AG20443 (cell line): ENCODE measurements at regions not wholly inside any gene's neighbourhood (a gene's known extent, or its start where the extent isn't known, plus 50 kb on each side); places are given as distances from the start of the nearest gene placed in this dataset.
A peak's percentile ranks its signal among the peaks of the same experiment; 100 is the strongest.
"Not testable (repeated sequence)": the region's sequence is repeated elsewhere in the genome, so short reads cannot be mapped to it uniquely, and the experiment has no call there.

Experiments
- DNase-seq: peaks from one replicate; pipeline ENCODE4 v3.0.0; 2012; ENCODE audit warnings: low spot score, mixed read lengths

DNA sequence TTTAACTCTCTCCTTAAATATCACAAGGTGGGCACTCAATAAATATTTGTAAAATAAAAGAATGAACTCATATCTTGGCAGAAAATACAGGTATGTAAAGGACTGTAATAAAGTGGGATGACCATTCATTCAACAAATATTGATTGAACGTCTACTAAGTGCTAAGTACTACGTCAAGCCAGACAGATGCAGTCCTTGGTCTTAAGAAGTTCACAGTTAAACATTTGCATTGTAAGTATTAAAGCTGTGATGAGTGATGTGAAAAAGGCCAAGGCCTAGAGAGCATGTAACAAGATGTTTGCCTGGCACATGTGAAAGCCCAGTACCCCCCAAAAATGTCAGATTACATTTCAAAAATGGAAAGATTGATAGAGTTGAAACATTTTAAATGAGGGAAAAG is 130.1 kb upstream of the TMEM170B start:
- no peak for DNase-seq

DNA sequence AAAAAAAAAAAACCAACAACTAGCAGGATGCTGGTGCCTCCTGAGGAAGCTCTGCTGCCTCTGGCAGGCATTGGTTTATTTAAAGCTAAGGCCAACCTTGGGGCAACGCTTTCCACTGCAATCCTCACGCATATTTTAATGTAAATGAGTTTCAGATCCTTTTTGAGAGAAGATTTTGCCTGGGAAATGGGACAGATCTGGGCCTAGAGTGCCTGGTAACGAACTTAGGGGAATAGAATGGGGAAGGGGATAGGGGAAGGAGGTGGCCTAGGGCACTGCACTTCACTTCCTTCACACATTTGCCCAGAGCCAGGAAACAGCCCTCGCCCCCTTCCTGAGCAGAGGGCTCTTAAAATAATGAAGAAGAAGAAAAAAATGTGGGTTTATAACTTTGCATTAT is 132.7 kb upstream of the TMEM170B start:
- no peak for DNase-seq

DNA sequence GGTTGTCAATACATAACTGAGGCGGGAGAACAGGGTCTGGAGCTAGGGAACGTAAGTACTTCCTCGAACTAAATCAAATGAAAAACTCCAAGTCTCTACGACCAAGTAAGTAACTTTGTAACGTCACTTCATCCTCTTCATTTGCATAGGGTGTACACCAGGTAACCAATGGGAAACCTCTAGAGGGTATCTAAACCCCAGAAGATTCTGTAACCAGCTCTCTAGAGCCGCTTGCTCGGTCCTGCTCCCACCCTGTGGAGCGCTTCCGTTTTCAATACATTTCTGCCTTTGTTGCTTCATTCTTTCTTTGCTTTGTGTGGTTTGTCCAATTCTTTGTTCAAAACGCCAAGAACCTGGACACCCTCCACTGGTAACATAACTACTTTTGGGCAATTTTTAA is 133.5 kb upstream of the TMEM170B start:
- no peak for DNase-seq

DNA sequence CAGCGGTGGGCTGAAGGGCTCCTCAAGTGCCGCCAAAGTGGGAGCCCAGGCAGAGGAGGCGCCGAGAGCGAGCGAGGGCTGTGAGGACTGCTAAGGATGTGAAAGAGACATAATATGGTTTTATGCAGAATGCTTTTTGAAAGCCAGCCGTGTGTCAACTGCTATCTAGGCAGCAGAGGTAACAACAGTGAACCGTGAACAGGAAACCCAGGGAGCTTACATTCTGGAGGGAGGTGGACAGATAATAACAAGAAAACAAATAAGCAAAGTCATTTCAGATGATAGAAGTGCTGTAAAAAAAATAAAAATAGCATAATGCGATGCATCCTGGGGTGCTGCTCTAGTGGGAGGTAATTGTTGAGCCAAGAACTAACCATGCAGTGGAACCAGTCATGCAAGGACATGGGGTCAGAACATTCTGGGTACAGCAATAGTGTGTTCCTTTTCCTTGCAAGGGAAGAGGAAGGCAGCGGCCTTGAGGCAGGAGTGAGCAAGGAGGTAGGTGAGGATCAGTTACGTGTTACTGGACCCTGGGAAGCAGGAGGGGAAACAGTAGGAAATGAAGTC is 134.4 kb upstream of the TMEM170B start:
- no peak for DNase-seq

DNA sequence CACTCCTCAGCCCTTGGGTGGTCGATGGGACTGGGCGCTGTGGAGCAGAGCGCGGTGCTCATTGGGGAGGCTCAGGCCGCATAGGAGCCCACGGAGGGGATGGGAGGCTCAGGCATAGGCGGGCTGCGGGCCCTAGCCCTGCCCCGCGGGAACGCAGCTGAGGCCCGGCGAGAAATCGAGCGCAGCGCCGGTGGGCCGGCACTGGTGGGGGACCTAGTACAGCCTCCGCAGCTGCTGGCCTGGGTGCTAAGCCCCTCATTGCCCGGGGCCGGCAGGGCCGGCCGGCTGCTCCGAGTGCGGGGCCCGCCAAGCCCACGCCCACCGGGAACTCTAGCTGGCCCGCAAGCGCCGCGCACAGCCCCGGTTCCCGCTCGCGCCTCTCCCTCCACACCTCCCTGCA is 135.0 kb upstream of the TMEM170B start:
- DNase-seq: not testable (repeated sequence)

DNA sequence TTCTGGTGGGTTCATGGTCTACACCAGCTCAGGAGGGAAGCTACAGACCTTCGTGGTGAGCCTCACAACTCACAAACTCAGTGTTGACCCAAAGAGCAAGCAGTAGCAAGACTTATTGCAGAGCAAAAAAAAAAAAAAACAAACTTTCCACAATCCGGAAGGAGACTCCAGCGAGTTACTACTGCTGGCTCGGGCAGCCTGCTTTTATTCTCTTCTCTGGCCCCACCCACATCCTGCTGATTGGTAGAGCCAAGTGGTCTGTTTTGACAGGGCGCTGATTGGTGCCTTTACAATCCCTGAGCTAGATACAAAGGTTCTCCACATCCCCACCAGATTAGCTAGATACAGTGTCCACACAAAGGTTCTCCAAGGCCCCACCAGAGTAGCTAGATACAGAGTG is 135.6 kb upstream of the TMEM170B start:
- DNase-seq: not testable (repeated sequence)

DNA sequence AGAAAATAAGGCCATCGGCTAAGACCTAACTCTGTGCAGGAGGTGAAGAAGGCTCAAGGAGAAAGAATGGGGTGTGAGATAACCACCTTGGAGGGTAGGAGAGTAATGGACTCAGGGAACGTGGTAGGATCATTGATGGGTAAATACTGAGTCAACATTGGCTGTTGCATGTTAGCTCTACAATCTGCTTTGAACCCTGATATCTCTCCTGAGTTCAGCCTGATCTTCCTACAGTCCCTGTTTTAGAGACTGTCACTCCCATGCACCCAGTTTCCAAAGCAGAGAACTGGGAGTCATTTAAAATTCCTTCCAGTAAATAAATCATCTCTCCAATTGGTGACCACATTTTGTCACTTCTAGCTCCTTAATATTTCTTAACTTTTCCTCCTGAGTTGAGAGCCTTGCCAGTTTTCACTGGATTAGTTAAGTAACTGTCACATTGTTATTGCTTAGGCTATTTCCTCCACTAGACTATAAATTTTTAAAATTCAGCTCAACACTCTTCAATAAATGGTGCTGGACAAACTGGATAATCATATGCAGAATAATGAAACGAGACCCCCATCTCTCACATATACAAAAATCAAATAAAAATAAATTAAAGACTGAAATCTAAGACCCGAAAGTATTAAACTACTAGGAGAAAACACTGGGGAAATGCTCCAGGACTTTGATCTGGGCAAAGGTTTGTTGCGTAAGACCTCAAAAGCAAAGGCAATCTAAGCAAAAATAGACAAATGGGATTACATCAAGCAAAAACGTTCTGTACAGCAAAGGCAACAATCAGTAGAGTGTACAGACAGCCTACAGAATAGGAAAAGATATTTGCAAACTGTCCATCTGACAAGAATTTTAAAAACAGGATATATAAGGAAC is 138.9 kb upstream of the TMEM170B start:
- DNase-seq: no peak

DNA sequence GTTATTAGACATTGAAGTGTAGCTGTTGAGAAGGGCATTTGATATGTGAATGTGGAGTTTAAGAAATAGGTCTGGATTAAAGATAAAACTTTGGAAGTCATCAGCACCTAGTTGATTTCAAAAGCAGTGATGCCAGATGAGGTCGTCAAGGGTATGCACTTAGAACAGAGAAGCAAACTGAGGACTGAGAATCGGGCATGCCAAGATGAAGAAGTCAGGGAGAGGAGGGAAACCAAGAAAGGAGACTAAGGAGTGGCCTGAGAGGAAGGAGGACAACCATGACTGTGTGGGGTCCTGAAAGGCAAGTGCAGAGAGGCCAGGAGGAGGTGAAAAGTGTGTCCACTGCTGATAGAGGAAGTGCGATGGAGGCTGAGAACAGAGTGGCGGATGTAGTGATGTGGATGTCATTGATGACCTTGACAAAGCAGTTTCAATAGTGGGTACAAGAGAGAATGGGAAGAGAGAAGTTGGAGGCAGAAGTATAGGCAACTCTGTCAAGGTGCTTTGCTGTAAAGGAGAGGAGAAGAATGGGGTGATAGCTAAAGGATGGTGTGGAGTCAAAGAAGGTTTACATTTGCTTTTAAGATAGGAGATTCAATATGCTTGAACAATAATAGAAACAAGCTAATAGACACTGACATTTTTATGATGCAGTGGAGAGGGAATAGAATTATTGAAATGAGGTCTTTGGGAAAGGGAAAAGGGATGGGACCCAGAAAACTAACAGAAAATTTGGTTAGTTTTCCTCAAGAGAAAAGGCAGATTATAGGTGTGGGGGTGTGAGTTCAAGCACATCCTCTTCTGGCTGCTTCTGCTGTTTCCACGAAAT is 139.7 kb upstream of the TMEM170B start:
- no peak for DNase-seq

DNA sequence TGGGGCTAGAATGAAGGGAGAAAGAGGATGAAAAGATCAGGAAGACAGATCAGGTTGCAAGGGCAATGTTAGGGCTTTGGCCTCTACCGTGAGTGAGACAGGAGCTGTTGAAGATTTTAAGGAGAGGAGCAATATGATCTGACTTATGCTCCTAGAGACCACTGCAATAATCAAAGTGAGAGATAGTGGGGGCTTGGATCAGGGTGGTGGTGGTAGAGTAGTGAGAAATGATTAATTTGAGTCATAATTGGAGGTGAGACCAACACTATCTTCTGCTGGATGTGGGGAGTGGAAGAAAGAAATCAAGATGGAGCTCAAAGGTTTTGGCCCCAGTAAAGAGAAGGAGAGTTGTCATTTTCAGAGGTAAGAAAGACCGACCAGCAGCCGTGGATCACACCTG is 140.7 kb upstream of the TMEM170B start:
- DNase-seq: no peak

DNA sequence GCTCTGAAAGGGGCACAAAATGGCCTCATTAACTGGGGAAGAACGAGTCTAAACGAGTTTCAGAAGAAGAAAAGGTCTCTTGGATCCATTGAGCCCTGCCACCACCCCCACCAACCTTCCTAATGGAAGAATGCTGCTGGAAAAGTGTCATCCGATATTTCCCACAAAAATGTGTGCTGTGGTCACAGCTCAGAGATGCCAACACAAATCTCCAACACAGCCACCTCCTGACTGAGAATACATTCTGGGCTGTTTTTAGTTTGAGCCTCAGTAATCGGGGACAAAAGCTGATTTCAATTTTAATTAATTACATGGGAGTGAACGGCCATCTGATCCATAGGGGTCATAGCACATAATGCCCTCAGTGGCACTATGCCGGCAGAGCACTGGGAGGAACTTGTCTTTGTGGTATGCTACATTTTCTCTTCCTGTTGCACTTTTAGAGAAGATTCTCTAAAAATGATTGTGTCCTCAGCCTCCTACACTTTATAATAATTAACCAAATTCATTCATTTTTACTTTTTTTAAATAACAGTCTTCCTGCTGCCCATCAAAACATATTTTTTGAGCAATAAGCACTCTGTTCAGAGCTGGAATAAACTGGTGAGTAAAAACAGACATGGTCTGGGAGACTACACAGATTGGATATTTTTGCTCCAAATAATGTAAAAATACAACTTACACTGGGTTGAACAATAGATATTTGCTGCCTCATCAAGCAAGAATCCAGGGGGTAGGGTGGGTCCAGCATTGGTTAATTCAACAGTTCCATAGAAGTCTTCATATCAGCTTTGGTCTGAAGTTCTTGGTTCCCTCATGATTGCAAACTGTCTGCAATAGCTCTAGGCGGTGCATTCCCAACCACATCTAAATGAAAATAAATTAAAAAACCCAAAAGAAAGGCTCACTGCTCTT is 143.6 kb upstream of the TMEM170B start:
- peak; percentile 81 for DNase-seq

DNA sequence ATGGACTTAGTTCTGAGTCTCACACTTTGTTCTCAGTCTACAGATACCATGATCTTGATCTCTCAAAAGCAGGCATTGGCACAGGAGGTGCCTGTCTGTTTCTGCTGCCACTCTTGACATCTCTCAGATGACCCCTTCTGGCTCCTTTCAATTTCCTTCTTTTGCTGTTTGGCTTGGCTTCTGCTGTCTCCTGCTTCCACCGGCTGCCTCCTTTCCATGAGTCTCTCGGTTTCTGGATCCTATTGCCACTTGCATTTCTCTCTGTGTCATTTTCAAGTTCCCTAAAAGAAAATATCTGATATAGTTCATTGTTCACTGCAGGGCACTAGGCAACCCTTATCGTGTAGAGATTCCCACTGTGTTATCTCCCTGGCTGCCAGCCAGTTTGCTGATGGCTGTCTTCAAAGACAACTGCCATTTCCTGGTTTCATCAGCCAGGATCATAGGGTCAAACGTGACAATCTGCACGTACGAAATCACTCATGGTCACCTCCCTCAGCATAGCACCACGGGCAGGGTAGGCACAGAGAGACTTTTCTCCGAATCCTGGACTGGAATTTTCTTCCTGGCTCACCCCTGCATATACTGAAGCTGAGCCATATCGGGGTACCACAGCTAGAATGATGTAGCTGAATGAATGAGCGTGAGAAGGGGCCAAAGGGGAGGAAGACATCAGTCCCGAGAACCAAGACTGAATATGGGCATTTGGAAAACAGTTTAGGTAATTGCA is 144.6 kb upstream of the TMEM170B start:
- DNase-seq: no peak

DNA sequence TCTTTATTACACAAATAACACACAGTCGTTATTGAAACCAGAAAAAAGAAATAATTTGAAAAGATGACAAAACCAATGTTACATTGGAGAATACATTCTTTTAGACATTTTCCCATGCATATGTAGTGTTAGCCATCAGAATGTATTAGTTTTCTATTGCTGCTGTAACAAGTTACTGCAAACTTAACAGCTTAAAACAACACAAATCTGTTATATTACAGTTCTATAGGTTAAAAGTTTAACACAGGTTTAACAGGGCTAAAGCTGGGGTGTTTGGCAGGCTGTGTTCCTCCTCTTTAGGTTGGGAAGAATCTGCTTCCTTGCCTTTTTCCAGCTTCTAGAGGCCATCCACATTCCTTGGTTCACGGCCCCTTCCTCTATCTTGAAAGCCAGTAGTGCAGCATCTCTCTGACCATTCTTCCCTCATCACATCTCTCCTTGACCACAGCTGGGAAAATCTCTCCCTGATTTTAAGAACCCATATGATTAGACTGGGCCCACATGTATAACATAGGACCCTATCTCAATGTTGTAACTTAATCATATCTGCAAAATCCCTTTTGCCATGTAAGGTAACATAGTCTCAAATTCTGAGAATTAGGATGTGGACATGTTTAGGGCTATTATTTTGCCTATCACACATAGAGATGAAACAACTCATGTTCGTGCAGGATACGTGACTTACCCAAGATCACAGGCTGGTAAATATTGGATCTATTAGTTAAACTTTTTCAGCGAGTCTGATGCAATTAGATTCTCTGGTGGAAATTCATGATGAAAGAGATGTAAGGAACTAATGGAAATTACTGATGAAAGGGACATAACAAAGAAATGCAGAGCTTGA is 145.4 kb upstream of the TMEM170B start:
- DNase-seq: no peak

DNA sequence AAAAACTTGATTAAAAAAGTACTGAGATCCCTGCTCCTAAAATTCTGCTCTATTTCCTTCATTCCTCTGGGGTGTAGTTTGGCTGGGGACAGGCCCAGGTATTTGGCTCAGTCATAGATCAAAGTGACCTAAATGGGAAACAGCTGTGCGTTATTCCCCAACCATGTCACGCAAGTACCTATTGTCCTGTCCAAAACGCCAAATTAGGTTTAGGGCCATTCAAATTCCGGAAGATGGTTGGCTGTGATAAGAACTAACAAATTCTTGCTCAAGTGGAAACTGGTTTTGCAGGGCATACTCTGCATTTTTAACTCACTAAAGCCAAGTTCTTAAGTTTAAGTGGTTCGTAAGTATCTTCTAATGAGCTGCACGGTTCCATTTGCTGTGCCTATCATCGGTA is 147.6 kb upstream of the TMEM170B start:
- no peak for DNase-seq

DNA sequence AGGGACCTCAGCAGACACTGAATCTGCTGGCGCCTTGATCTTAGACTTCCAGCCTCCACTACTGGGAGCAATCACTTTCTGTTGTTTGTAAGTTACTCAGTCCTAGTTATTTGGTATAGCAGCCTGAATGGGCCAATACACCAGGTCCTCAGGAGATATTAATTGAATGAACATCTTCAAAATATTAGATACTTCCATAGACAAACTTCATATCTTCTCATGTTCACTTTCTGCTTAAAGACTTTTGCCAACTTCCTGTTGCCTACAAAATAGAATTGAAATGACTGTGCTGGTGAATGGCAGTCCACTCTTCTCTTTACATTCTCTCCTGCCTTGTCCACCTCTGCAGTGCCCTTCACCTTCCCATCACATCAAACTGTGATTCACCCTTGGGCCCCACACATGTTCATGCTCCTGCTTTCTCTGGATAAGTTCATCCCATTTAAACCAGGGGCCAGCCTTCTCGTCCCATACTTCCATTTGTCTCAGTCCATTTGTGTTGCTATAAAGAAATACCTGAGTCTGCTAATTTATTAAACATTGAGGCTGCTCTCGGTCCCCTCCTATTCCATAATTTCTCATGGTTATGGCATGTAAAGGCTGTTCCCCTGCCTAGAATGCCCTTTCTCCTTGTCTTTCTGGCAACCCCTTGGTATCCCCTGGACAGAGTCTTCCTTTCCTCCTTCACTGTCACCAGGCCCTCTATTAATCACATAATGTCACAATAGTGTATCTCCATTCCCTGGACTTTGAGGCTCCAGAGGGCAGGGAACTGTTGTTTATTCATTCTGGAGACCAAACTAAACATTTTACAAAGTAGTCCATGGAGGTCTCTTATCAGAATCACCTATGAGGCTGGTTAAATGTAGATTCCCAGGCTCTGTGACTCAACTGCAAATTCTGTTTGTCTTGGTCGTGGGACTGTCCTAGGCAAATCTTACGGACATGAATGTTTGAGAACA is 148.3 kb upstream of the TMEM170B start:
- DNase-seq: no peak

DNA sequence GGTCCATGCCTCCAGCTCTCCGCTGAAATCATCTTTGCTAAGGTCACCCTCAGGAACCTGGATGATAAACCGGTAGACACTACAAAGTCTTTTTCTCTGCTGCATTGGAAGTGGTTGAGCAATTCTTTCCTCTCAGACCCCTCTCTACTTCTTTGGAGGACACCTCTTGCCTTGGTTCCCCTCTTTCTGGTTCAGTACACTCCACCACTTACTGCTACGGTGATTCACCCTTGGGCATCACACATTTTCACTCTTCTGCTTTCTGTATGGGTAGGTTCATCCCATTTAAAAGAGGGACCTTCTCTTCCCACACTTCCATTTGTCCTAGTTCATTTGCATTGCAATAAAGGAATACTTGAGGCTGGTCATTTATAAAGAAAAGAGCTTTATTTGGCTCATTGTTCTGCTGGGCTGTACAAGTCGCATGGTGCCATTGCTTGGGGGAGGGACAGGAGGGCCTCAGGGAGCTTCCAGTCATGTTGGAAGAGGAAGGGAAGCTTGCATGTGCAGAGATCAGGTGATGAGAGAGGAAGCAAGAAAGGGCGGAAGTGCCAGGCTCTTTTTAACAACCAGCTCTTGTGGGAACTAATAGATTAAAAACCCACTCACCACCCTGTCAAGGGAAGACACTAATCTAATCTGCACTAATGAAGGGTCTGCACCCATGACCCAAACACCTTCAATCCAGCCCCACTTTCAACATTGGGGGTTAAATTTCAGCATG is 149.7 kb upstream of the TMEM170B start:
- no peak for DNase-seq

DNA sequence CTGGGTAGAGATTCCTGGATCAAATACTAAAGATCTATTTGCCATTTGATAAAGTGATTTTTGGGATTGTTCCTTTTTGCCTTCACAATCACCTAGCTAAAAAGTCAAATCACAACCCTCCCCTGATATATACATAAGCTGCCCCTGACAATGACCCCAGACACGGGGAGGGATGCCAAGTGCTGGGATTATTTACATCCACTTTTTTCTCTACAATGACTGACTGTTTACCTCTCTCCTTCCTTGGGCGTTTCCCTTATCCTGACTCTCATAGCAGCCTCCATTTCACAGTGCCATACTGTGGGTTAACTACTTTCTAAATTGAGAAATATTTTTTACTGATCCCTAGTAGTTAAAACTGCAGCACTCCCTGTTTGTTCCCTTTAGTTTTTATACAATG is 150.8 kb upstream of the TMEM170B start:
- DNase-seq: no peak

DNA sequence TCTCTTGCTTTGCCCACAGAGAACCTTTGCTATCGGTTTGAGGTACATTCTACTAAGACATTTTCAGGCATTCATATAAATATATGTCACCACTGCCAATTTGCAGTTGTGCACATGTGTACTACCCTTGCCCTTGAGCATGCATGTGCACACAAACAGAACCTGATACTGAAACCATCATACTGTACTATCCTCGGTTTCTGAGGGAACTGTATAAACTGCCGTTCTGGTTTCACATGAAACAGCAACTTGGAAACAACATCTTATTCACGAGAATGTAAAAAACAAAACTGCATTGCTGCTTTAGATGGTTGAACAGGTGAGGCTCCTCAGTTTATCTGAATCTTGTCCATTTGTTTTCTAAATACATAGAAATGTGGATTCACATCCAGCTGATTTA is 151.2 kb upstream of the TMEM170B start:
- no peak for DNase-seq
